ENCODE measurements at regions not wholly inside any gene's neighbourhood (a gene's known extent, or its start where the extent isn't known, plus 50 kb on each side); places are given as distances from the start of the nearest gene placed in this dataset.

- no peak for TF ChIP-seq CTCF (IDR thresholded peaks at IDR 0.05; ENCODE audit: low read depth, low read length, poor library complexity, severe bottlenecking)
- no peak for TF ChIP-seq EZH2phosphoT487 (IDR thresholded peaks at IDR 0.05; ENCODE audit: borderline replicate concordance, low read length)
Observed at GRCh38 chr5:136427426-136427825, 62.1 kb upstream of the TRPC7 start.

All from DOHH2 (cell line).